HK-2 (cell line): ENCODE measurements at regions not wholly inside any gene's neighbourhood (a gene's known extent, or its start where the extent isn't known, plus 50 kb on each side); places are given as distances from the start of the nearest gene placed in this dataset.
"Not testable (repeated sequence)": the region's sequence is repeated elsewhere in the genome, so short reads cannot be mapped to it uniquely, and the experiment has no call there.

Experiments used
- DNase-seq: peaks from one replicate; pipeline ENCODE4 v3.0.0-alpha.2; 2018; ENCODE audit not compliant: unreplicated experiment

DNA sequence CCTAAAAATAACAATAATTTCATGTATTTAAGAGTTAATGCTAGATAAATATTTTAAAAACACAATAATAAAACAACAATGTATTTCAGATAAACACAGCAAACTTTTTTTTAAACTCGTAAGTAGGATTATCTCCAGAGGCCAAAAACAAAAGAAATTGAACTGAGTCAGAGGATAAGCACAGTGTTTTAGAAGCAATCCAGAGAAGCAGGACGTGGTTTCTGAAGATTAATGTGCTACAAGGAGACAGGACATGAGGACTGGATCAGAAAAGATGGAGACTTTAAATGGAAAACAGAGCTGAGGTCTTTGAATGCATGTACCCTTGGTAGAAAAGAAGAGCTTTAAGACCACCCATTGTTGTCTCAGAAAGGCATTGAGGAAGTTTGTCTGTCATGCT, 491.2 kb upstream of the TLE4 start:
- DNase-seq = no peak

DNA sequence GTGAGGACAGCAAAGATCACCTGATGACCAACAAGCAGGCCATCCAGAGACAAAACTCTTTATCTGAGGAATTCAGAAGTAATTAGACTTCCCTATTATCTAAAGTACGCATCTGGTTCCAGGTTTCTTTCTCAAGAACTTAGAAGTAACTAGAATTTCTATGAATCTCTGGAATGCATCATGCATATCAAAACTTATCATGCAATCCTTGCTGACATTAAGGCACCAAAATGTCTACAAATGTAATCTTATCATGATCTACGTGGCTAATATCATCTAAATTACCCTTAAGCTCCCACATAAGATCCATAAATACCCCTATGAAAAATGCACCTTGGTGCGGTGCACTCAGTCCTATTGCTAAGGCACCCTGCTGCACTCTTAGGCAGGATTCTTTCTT, 488.1 kb upstream of the TLE4 start:
- no peak for DNase-seq

DNA sequence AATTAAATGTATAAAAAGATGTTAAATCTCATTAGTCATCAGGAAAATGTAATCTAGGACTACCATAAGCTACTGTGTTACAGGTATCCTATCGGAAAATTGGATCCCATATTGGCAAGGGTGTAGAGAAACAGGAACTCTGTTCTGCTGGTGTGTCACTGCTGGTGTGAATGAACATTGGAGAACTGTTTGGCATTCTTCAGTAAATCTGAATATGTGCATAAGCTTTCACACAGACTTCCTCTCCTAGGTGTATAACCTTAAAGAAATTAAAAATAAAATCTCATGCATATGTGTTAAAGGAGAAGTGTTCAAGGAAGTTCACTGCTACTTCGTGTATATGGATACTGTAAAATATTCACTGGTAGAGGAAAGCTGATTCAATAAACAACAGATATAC, 484.6 kb upstream of the TLE4 start:
- no peak for DNase-seq

DNA sequence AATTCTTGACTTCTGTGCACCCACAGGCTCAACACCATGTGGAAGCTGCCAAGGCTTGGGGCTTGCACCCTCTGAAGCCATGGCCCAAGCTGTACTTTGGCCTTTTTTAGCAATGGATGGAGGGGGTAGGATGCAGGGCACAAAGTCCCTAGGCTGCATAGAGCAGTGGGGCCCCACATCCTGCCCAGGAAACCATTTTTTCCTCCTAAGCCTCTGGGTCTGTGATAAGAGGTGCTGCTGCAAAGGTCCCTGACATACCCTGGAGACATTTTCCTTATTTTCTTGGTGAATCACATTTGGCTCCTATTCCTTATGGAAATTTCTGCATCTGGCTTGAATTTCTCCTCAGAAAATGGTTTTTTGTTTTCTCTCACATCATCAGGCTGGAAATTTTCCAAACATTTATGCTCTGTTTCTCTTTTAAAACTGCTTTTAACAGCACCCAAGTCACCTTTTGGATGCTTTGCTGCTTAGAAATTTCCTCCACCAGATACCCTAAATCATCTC, 482.7 kb upstream of the TLE4 start:
- no peak for DNase-seq

DNA sequence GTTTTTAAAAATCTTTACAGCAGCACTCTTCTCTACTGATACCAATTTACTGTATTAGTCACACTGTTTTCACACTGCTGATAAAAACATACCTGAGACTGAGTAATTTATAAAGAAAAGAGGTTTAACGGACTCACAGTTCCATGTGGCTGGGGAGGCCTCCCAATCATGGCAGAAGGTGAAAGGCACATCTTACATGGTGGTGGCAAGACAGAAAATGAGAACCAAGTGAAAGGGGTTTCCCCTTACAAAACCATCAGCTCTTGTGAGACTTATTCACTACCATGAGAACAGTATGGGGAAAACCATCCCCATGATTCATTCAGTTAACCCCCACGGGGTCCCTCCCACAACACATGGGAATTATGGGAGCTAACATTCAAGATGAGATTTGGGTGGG, 481.9 kb upstream of the TLE4 start:
- not testable (repeated sequence) for DNase-seq

DNA sequence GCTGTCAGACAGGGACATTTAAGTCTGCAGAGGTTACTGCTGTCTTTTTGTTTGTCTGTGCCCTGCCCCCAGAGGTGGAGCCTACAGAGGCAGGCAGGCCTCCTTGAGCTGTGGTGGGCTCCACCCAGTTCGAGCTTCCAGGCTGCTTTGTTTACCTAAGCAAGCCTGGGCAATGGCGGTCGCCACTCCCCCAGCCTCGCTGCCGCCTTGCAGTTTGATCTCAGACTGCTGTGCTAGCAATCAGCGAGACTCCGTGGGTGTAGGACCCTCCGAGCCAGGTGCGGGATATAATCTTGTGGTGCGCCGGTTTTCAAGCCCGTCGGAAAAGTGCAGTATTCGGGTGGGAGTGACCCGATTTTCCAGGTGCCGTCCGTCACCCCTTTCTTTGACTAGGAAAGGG, 468.5 kb upstream of the TLE4 start:
- not testable (repeated sequence) for DNase-seq

DNA sequence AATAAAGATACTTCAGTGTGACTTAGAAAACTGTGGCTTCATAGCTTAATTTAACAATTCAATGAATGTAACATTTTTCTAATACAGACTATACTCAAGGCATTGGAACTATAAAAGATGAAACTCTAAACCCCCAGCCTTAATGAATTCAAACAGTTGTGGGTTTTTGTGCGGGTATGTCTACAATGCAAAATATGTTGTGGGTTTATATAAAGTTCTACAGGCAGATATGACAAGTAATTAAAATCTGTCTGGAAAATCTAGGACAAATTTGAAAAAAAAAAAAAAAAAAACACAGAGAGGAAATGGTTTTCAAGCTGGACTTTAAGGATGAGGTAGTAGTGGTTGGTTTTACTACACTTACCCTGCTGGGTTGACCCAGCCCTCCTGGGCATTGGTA, 467.5 kb upstream of the TLE4 start:
- no peak for DNase-seq

DNA sequence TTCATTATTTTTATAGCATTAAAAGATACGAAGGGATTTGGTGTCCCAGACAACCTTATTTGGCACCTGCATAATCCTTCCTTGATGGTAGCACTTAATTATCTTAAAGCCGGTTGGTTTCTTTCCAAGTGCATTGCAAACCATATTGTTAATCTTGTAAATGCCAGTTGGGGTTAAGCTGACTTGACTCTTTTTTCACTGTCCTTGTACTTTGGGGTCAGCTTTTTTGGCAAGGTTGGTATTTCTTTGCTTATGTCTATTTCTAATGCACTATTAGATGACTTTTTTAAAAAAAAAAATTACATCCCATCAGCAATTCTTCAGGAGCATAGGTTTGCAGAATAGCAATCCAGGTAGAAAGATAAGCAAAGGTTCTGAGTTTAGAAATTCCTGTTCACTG, 466.8 kb upstream of the TLE4 start:
- no peak for DNase-seq

DNA sequence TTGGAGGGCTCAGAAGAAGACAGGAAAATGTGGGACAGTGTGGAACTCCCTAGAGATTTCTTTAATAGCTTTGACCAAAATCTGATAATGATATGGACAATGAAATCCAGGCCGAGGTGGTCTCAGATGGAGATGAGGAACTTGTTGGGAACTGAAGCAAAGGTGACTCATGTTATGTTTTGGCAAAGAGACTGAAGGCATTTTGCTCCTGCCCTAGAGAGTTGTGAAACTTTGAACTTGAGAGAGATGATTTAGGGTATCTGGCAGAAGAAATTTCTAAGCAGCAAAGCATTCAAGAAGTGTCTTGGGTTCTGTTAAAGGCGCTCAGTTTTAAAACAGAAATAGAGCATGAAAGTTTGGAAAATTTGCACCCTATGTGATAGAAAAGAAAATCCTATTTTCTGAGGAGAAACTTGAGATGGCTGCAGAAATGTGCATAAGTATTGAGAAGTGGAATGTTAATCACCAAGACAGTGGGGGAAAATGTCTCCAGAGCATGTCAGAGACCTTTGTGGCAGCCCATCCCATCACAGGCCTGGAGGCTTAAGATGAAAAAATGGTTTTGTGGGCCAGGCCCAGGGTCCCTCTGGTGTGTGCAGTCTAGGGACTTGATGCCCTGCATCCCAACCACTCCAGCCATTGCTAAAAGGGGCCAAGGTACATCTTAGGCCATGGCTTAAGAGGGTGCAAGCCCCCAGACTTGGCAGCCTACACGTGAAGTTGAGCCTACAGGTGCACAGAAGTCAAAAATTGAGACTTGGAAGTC, 463.7 kb upstream of the TLE4 start:
- no peak for DNase-seq

DNA sequence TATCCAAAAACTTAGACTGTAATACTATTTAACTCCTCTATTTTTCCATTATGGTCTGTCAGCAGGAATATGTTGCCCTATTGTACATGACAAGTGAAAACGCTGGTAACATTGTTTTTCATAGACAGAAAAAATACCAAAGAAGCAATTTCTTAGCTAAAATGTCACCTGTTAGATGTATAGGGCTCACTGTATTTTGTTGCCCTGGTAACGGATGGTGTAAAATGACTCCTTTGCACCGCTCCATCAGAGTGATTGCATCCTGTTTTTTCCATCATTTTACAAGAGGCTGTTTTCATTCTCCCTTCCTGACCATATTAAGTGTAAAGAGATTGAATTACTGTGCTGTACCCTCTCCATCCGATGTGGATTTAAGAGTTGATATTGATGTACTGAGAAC, 460.1 kb upstream of the TLE4 start:
- no peak for DNase-seq

DNA sequence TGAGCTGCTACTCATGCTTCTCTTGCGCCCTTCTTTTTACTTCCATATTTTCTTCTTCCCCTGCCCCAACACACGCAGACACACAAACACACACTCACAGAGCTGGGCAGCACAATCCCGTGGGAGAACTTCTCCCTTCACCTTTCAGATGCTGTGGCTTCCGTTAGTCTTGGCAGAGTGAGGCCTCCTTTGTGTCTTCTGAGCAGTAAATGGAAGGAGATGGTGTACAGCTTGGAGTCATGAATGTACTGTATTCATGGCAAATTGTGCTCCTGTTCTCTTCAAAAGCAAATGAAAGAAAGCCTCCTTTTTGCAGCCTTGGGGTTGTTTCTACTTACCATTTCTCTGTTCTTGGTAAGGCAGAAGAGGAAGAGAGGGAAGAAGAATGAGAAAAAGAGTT, 456.6 kb upstream of the TLE4 start:
- DNase-seq = no peak

DNA sequence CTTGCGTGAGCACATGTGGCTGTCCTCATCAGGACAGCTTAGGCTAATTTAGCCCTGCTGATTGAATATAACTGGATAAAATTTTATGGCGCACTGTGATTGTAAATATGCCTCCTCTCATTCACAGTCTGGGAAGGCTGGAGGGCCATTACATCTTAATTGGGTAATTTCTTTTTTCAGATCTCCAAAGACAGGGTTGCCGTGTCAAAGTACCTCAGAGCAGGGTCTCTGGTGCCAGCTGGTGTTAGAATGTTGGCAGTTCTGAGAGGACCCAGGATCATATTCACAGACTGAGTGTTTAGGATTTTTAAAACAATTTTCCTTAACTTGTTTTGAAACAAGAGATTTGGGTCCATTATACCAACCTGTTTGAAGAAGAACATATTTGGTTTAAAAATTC, 455.7 kb upstream of the TLE4 start:
- DNase-seq = no peak

DNA sequence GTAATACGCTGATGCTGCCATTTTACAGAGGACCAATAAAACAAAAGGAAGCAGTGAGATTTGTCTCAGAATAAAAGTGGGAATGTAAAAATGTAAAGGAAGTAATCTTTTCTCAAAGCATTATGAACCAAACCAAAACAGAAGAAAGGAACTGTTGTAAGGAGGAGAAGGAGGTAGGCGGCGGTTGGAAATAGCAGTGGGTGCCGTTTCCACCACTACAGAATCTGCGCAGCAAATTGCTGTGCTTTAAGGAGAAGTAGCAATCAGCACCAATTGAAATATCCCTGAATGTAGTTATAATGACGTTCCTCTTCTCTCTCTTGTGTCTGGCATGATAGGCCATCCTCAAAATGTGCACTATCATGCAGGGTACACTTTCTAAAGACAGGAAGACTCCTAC, 455.1 kb upstream of the TLE4 start:
- no peak for DNase-seq

DNA sequence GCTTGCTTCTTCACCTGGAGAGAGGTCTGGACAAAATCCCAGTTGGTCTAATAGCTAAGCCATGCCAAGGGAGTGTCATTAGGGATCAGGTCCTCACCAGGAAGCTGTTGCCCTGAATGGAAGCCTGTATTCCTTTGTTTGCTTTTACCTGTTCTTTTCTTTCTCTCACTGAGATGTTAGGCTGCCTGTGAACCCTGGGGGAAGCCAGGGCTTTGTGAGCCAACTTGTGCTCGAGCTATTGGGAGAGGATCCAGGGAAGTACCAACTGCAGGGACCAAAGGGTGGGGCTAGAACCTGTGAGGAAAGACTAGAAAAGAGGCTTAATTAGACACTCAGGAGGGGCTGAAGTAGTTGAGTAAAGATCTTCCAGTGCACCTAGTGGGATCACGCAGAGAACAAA, 451.2 kb upstream of the TLE4 start:
- DNase-seq = no peak

DNA sequence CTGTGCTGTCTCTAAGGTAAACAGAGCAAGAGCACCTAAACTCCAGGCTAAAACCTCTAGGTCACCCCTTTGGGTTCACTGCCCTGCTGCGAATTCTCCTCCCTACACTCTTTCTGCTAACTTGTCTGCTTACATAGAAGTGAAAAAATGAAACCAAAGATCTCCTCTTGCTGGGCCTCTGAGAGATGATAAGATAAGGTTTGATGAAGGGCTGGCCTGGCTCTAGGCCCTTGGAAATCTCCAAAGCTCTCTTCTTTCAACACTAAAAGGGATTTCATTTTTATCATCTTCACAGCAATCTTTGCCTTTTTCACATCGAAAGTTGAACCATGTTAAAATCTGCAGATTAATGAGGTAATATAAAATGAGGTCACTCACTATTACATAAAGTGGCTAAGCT, 450.8 kb upstream of the TLE4 start:
- DNase-seq = no peak

DNA sequence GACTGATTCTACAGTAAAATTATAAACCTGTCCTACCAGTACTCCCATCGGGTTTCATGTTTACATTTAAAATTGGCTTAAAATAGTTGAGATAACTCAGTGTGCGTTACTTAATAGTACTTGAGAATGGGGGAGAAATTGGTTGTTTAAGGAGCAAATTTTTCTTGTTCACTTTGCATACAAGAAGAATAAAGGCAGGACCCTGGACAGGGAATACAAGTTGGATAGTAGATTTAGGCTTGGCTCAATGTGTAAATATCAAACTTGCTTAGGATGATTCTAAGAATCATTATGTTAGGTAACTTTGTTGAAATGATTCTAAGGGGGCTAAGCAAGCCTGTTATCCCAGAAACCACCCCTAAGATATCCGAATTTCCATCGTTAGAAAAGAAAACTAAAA, 448.4 kb upstream of the TLE4 start:
- no peak for DNase-seq

DNA sequence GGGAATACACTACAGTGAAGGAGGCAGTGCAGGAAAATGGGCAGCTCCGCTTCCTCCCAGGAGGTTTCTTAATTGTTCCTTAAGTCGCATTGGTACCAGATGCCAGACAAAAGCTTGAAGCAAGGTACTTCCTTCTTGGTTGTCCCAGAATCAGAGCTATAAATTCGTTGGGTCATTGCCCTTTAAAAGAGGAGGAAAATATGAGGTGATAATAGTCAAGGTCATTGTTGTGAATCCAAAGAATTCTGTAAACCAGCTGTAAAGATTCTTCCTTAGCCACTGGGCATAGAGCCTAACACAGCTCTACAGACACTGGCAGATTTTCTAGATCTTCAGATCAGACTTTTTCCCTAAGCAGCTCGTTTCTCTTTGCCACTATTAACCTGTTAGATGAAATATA, 444.1 kb upstream of the TLE4 start:
- DNase-seq = no peak

DNA sequence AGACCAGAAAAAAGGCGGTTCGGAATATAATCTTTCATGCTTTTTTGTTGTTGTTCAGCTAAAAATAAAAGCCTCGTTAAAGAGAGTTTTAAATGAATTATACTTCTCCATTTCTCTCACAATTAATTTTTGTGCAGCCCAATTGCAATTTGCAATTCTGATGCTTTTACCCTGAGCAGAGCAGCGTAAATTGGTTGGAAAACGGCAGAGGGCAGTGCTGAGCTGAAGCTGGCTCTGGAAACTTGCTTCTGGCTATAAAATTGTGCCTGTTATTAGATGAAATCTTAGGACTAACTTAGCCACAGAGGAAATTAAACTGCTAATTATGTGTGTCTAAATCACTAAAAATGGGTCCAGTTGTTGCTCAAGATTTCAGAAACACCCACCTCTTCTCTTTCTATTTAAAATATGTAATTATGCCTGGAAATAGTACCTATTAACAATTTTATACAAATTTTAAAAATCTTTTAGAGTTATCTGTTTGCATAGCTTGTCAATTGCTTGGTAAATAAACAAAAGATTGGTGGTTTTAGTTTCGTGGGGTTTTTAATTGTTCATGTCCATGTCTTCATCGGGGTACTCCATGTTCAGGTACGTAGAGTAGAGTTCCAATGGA, 441.8 kb upstream of the TLE4 start:
- peak; percentile 10 for DNase-seq

DNA sequence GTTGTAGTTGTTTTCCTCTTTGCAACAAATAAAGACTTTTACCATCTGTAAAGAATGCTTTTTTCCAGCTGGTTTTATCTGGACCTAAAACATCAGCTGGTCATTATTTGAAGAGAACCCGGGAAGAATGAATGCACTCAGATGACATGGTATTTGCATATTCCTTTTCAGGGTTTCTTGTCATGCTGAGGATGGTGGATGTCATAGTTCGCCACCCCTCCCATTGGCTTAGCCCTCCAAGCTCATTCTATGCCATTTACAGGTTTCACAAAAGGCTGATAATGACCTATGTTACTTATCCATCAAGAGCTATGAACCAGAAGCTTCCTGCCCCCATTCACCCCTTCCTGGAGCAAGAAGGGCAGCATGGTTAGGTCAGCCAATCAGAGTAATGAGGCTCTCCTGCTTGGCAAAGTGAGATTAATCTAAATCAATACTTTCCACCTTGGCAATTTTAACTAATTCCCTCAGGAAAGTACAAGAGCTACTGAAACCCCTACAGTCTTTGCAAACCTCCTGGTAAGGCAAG, 440.5 kb upstream of the TLE4 start:
- DNase-seq = no peak

DNA sequence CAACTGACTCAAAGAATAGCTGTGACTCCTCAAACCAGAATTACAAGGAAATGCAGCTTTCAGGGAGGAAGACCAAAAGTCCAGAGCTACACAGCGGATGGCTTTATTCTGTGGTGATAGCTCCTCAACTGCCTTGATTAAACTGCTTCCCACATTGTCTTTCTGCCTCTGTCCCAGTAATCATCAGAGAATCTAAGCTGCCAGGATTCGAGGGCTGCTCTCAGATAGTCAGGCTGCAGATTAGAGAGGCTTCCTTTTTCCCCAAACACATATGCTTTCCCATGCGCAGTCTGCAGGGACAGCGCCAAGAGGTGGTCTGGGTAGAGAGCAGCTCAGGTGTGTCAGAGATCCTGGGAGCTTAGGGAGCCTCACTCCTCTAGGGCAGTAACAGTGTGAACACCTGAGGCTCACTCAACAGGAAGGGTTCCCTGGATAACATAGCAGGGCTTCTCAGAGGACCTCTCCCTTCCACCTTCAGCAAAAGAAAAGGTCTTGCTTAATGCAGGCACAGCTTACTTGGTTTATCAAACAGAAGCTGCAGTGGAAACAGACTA, 439.9 kb upstream of the TLE4 start:
- DNase-seq = no peak

DNA sequence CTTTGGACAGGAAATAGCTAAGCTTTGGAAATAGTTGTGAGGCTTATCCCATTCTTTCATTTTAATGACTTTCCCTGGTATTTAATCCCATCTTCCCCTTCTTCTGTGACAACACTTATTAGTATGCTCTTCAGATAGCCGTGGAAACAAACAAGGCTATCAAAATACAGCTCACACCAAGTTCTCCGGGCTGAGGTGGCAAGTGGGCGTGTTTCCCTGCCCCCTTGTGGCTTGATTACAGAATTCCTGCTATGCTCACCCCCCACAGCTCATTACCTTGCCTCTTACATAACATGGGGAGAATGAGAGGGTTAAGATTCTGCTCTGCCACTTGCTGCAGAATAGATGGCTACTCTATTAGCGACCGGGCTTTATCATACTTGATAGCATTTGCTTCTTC, 437.1 kb upstream of the TLE4 start:
- peak; percentile 1 for DNase-seq

DNA sequence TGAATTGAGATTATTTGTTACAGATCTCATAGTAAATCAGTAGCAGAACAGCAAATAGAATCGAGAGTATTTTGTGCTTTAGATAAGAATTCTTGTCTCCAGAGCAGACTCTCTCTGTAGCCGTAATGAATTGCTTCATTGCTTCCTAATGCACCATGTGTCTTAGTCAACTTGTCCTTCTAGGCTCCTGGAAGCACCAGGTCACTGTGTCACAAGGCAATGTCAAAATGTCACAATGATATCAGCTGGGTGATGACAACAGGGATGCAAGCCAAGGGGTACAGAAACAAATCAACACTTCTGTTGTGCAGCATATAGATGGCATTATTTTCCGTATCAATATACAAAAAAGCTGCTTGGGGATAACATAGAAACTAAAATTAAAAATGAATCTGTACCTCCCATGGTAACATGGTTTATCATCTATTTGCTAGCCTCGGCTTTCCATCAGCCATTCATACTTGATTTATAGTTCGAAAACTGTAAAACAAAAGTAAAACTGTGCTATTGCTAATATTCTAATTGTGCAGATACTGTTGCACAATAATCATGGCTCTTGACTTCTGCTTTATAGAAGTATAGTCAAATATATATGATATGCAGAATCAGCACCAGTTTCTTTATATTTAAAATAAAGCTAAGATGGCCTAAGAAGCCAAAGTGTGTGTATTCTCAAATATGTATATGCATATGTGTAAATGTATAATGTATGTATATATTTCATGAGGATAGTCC, 435.9 kb upstream of the TLE4 start:
- no peak for DNase-seq
